Ovary (tissue), 7 donors: ENCODE measurements at regions not wholly inside any gene's neighbourhood (a gene's known extent, or its start where the extent isn't known, plus 50 kb on each side); places are given as distances from the start of the nearest gene placed in this dataset.

ENCODE experiments used
- DNase-seq, 5 donors: peaks; one replicate each; pipeline ENCODE4 v3.0.0-alpha.2; 2019 to 2020
- H3K27ac ChIP-seq, 2 donors: fragments of 200-600 bp; one replicate each; pipeline versions ENCODE4 v1.5.1 to v1.8.0; 2019 to 2022
- H3K27me3 ChIP-seq: fragments of 200-600 bp; one replicate; pipeline ENCODE4 v1.8.0; 2022
- H3K36me3 ChIP-seq: fragments of 200-600 bp; sonication (generic); one replicate; pipeline ENCODE4 v1.5.1; 2019
- H3K4me1 ChIP-seq: one replicate; pipeline ENCODE4 v1.8.1; 2013; ENCODE audit warnings: mild to moderate bottlenecking, moderate library complexity; ENCODE audit not compliant: insufficient read depth
- H3K4me3 ChIP-seq: fragments of 200-600 bp; sonication (generic); one replicate; pipeline ENCODE4 v1.5.1; 2017
- H3K9me3 ChIP-seq, 2 donors: fragments of 200-600 bp in 1 of 2; sonication (generic) in 1 of 2; one replicate each; pipeline versions ENCODE4 v1.5.1 to v1.8.1; 2013 to 2019; ENCODE audit warnings: mild to moderate bottlenecking in 1 of 2, moderate library complexity in 1 of 2
- CTCF ChIP-seq, 3 donors: fragments of 450-650 bp in 2 of 3; fragments of 200-600 bp in 1 of 3; IDR thresholded peaks; one replicate each; pipeline versions ENCODE4 v1.5.1 to v1.8.0; 2016 to 2022; ENCODE audit warnings: antibody characterized with exemption in 3 of 3, mild to moderate bottlenecking in 1 of 3
- EP300 ChIP-seq: sonication (generic); formaldehyde crosslinking; IDR thresholded peaks from one replicate; pipeline ENCODE4 v1.6.1; 2017; ENCODE audit warnings: antibody characterized with exemption
- POLR2A ChIP-seq: fragments of 450-650 bp; IDR thresholded peaks from one replicate; pipeline ENCODE4 v1.6.1; 2017; ENCODE audit warnings: antibody characterized with exemption, mild to moderate bottlenecking, moderate library complexity
- WGBS, 3 donors: extraction: QIAGEN DNeasy Blood & Tissue Kit in 1 of 3; methylation state at CpG; one replicate each; pipeline versions ENCODE4 v1.1.5 to v1.1.7; 2013 to 2017; 5-methylcytosine and 5-hydroxymethylcytosine counted together
- intact Hi-C, 4 donors: fragments of 100-400 bp; cut with DNase I; formaldehyde crosslinking; loops; one replicate each; pipeline versions ENCODE4 v1.11.0 to v1.15.1; 2022 to 2023
- donor health status: DM: no; HTN: no; CAD: no; lungs with moderate emphysema.
- donor health status: DM: no; HTN: no; CAD: no.
- donor health status: Bipolar disorder and iron deficiency.
- donor health status: DM: no; HTN: no; CAD: no.
- donor health status: DM: yes; HTN: yes; CAD: no.

- Histone ChIP-seq H3K27me3 (no peaks in the 10 kb centered on the region), H3K27ac (no peak overlapping the region), H3K36me3 (no peaks in the 10 kb centered on the region), H3K9me3 (no peaks in the 10 kb centered on the region), H3K4me3 (no peak overlapping the region), H3K4me1 (no peaks in the 10 kb centered on the region)
- TF ChIP-seq POLR2A = no peak
- no peak for TF ChIP-seq EP300
- TF ChIP-seq CTCF (IDR thresholded peaks at IDR 0.05) = no peak
- WGBS, 3 donors = 43 to 57% (median 48%) methylated on average over 5 of the region's 5 CpGs
- intact Hi-C loops = loop anchor here in 1 of 4 donors (10.0 kb wide), 1 partner anchor 1724 kb away; no protein-coding TSS in a partner anchor
- DNase-seq = no peak
These were observed 429.7 kb downstream of the VGLL3 start for GRCh38 chr3:86561215-86561614.

DNA sequence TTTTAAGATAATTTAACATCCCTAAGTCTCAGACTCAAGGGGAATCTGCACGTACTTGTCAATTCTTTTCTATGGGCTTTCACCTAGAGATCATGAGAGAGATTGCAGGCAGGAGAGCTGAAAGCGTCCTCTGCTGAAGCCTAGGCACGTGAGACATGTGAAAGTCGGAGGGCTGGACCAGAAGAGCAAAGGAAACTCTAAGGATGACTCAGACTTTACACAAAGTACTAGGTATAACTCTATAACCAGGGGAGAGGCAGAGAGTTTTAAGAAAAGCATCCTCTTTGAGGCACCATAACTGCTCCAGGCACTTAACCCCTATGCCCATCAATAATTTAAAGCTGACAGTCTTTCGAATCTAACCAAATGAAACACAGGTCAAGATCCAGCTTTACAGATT, 436.6 kb downstream of the VGLL3 start:
- intact Hi-C loops = no loop called here
- H3K4me3 ChIP-seq = no peak overlapping the region
- no peak for DNase-seq
- WGBS, 3 donors = 49 to 64% (median 53%) methylated on average over 5 of the region's 5 CpGs
- no peaks in the 10 kb centered on the region for H3K9me3 ChIP-seq
- H3K27ac ChIP-seq = no peak overlapping the region
- H3K4me1 ChIP-seq = no peaks in the 10 kb centered on the region
- no peaks in the 10 kb centered on the region for H3K36me3 ChIP-seq
- H3K27me3 ChIP-seq = no peaks in the 10 kb centered on the region
- TF ChIP-seq POLR2A (no peak), EP300 (no peak), CTCF (IDR thresholded peaks at IDR 0.05) (no peak)

GRCh38 chr3:86547692-86548091, 443.3 kb downstream of the VGLL3 start:
- WGBS, 3 donors = 65 to 67% (median 65%) methylated on average over 2 of the region's 2 CpGs
- no peaks in the 10 kb centered on the region for H3K27me3 ChIP-seq
- TF ChIP-seq CTCF (IDR thresholded peaks at IDR 0.05) = no peak
- TF ChIP-seq POLR2A = no peak
- TF ChIP-seq EP300 = no peak
- H3K9me3 ChIP-seq = no peaks in the 10 kb centered on the region
- no peaks in the 10 kb centered on the region for H3K4me1 ChIP-seq
- DNase-seq = no peak
- H3K27ac ChIP-seq = no peak overlapping the region
- H3K36me3 ChIP-seq = no peaks in the 10 kb centered on the region
- no peak overlapping the region for H3K4me3 ChIP-seq
- intact Hi-C loops = no loop called here

DNA sequence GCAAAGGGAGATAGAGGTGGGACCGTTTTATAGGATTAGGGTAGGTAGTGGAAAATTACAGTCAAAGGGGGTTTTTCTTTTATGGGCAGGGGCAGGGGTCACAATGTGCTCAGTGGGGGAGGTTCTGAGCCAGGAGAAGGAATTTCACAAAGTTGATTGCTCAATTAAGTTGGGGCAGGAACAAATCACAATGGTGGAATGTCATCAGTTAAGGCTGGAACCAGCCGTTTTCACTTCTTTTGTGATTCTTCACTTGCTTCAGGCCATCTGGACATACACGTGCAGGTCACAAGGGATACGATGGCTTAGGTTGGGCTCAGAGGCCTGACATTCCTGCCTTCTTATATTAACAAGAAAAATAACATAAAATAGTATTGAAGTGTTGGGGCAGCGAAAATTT, 453.8 kb downstream of the VGLL3 start:
- DNase-seq = no peak
- intact Hi-C loops = no loop called here
- H3K27me3 ChIP-seq = no peaks in the 10 kb centered on the region
- H3K36me3 ChIP-seq = no peaks in the 10 kb centered on the region
- H3K9me3 ChIP-seq = peaks cover 0 to 3% of the 10 kb centered on the region in 2 donors
- H3K4me1 ChIP-seq = no peaks in the 10 kb centered on the region
- TF ChIP-seq CTCF (IDR thresholded peaks at IDR 0.05) = no peak
- TF ChIP-seq POLR2A = no peak
- no peak for TF ChIP-seq EP300
- no peak overlapping the region for H3K4me3 ChIP-seq
- WGBS, 3 donors = 60 to 66% (median 62%) methylated on average over 5 of the region's 5 CpGs
- H3K27ac ChIP-seq = no peak overlapping the region

DNA sequence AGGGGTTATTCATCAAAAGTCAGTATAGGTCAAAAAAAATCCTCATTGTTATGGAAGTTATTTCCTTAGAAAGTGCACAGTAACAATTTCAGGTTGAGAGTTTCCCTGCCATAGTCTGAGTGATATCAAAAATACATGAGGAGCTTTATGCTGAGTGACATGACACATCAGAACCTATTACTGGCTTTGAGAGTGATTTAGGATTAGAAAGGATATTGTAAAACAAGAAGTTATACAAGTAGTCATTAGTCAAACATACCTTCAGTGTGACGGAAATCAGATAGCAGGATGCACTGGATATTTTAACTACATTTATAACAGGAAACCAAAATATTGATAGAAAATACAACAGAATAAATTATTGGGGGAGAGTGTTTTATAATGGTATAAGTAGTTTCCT, 471.1 kb downstream of the VGLL3 start:
- TF ChIP-seq EP300 = no peak
- TF ChIP-seq POLR2A = no peak
- TF ChIP-seq CTCF (IDR thresholded peaks at IDR 0.05) = no peak
- Histone ChIP-seq H3K4me3 (no peak overlapping the region), H3K4me1 (no peaks in the 10 kb centered on the region), H3K36me3 (no peaks in the 10 kb centered on the region), H3K27me3 (no peaks in the 10 kb centered on the region), H3K9me3 (no peaks in the 10 kb centered on the region), H3K27ac (no peak overlapping the region)
- 62 to 88% (median 83%) methylated on average over 1 of the region's 1 CpG for WGBS, 3 donors
- DNase-seq = no peak
- intact Hi-C loops = no loop called here
